ENCODE measurements at regions not wholly inside any gene's neighbourhood (a gene's known extent, or its start where the extent isn't known, plus 50 kb on each side); places are given as distances from the start of the nearest gene placed in this dataset.
"Not testable (repeated sequence)": the region's sequence is repeated elsewhere in the genome, so short reads cannot be mapped to it uniquely, and the experiment has no call there.

- DNase-seq (ENCODE audit: low spot score) = not testable (repeated sequence)
Observed at GRCh38 chr1:120357046-120357445, 57.8 kb upstream of the NBPF8 start.

DNA sequence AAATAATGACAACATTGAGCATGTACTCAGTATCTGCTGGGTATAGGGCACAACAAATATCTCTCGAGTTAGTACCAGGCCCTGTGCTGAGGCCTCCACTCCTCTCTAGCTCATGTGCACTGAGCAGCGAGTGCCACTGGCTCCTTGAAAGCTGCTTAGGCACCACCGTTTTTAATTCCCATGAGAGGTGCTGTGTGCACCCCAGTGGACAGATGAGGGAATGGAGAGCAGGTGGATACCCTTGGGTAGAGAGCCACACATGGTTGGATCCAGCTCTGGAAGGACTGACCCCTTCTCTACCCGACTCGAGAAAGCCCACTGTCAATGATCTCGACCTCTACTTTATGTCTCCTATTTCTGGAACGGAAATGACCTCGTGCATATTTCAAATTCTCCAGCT is 58.7 kb upstream of the NBPF8 start:
- DNase-seq (ENCODE audit: low spot score) = not testable (repeated sequence)

DNA sequence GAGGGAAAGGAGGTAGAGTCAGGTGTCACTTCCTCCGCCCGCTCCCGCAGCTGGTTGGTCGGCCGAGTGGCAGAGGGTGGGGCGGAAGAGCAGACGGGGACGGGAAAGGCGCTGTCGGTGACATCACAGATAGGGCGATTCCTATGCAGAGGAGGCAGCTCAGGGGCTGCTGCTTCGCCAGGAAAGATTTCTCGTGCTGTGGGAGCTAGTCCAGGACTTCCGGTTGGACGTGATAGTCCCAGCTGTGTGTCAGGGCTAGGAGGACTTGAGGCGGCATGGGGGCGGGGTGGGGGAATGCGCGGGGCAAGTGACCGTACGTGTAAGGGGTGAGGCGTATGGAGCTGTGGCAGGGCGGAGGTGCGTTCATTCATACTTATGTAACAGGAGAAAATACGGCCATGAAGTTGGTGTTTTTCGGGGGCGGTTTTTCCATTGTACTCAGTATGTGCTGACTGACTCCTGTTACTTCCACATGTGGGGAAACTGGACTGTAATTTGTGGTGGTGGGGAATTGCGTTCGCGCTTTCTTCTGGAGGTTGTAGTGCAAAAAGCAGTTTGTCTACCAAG is 60.1 kb upstream of the NBPF8 start:
- peak; percentile 48 for DNase-seq (ENCODE audit: low spot score)

- not testable (repeated sequence) for DNase-seq (ENCODE audit: low spot score)
Observed at GRCh38 chr1:120342231-120343073, 72.4 kb upstream of the NBPF8 start.

- peak; percentile 1 for DNase-seq (ENCODE audit: low spot score)
Observed at GRCh38 chr1:120341756-120342155, 73.1 kb upstream of the NBPF8 start.

GRCh38 chr1:120340838-120341751 is 73.7 kb upstream of the NBPF8 start:
- DNase-seq (ENCODE audit: low spot score) = not testable (repeated sequence)

GRCh38 chr1:120315738-120316137 is 99.1 kb upstream of the NBPF8 start:
- not testable (repeated sequence) for DNase-seq (ENCODE audit: low spot score)

- DNase-seq (ENCODE audit: low spot score) = not testable (repeated sequence)
Observed at GRCh38 chr1:120311930-120312329, 102.9 kb upstream of the NBPF8 start.

DNA sequence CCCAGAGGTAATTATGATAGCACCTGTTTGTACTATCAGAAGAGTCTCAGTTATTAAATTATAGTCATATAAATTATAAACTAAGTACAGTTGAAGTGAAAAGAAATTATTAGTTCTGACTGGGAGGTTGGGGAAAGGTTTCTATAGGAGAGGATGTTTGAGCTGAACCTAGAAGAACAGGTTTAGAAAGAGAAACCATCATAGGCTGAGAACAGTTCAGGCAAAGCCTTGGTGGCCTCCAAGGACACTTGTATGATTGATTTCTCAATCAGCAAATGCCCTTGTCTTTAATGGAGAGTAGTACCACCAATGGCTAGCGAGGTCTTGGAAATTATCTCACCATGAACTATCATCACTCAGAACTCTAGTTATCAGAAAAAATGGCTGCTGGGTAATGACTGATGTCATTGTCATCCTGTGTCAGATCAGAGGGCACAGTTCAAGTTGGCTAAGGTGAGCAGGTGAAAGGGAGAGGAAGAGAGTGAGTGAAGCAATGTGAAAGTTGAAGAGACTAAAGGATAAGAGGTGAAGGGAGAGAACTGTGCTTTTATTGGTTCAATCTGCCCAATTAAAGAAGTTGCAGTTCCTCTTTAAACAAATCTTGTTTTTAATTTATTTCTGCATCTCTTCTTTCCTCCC is 105.8 kb upstream of the NBPF8 start:
- not testable (repeated sequence) for DNase-seq (ENCODE audit: low spot score)

DNA sequence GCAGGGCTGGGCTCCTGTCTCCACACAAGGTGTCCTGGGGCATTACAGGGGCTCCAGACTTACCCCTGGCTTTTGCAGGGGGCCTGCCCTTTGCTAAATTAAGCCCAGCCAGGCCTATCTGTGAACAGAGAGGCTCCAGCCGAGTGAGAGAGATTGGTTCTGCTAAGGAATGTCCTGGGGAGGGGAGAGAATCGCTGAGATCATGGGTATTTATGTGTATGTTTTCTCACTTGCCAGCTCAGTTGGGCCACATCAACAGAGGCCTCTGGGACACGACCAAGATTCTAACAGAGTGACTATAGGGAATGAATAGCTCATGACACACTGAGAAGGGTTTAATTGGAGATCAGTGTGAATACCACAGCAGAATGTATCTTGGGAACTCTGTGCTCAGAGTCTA is 109.8 kb upstream of the NBPF8 start:
- not testable (repeated sequence) for DNase-seq (ENCODE audit: low spot score)

GRCh38 chr1:120304341-120304740 is 110.5 kb upstream of the NBPF8 start:
- DNase-seq (ENCODE audit: low spot score) = not testable (repeated sequence)

DNA sequence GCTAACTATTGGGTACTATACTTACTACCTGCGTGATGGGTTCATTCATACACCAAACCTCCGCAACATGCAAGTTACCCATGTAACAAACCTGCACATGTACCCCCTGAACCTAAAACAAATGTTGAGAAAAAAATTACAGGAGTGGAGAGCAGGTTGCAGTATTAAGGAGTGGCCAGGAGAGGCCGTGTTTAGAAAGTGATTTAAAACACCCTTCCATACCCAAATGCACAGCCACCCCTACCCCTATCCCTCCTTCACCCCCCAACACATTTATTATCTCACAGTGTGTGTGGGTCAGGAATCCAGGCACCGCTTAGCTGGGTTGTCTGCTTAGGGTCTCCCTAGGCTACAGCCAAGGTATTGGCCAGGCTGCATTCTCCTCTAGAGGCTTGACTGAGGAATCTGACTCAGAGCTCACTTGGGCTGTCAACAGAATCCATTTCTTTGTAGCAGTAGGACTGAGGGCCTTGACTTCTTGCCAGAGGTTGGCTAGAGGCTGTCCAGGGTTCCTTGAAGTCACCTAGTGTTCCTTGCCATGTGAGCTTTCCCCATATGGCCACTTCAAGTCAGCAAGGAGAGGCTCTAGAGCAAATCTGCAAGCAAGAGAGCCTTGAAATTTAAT is 115.3 kb upstream of the NBPF8 start:
- not testable (repeated sequence) for DNase-seq (ENCODE audit: low spot score)

DNA sequence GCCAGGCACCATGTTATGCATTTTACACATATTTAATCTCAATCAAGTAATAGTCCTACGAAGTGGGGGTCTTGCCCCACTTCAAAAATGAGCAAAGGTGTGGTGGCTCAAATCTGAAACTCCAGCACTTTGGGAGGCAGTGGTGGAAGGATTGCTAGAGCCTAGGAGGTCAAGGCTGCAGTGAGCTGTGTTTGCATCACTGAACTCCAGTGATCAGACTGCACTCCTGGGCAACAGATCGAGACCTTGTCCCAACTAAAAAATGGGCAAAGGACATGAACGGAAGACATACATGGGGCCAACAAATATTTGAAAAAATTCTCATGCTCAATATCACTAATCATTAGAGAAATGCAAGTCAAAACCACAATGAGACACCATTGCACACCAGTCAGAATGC is 116.3 kb upstream of the NBPF8 start:
- DNase-seq (ENCODE audit: low spot score) = not testable (repeated sequence)

- DNase-seq (ENCODE audit: low spot score) = not testable (repeated sequence)
Observed at GRCh38 chr1:120297345-120297953, 117.4 kb upstream of the NBPF8 start.

GRCh38 chr1:120290105-120290504 is 113.8 kb upstream of the SEC22B start:
- not testable (repeated sequence) for DNase-seq (ENCODE audit: low spot score)

GRCh38 chr1:120289601-120290074 is 113.3 kb upstream of the SEC22B start:
- DNase-seq (ENCODE audit: low spot score) = not testable (repeated sequence)

DNA sequence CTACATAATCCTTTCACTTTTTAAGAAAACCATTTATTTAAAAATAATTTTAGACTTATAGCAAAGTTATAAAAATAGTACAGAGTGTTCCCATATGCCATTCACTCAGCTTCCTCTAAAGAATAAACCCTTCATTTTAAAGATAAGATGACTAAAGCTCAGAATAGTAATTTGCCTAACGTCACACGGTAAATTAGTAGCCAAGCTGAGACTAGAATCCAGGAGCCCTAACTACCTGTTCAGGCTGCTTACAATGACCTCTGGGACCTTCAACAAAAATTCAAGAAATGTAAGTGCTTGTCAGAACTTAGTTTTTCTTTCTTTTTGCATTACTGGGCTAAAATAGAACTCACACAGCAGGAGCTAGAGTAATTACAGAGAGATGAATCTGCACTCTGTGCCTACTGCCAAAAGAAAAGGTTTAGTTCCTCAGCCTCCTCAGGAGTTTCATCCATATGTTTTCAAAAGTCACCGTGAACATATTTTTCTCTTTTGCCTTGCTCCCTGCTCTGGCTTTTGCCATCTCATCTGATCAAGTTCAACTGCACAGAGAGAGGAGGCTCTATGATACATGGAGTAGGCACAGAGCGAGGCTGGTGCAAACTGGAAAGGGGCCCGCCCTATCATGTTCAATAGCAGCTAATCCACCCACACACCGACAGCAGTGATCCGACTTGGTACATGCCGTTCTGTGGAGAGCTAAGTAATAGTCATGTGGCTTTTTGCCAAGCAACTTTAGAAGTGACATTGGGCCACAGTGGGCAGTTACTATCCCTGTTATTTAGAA is 112.7 kb upstream of the SEC22B start:
- DNase-seq (ENCODE audit: low spot score) = not testable (repeated sequence)

DNA sequence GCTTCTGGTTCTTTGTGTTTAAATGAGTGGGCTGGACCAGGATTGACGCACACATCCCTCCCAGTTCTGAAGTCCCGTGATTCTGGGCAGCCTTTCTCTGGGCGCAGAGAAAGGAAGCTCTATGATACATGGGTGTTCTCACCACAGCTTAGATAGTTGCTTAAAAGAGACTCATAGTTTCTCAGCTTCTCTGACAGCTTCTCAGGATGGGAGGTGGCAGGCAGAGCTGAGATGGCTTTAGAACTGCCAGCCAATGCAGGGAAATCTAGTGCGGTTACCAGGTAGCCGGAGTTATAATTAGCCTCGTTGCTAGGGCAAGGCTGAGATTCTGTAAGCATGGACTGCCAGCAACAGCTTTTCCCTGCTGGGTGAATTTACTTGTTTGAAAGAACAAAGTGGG is 111.8 kb upstream of the SEC22B start:
- DNase-seq (ENCODE audit: low spot score) = not testable (repeated sequence)

DNA sequence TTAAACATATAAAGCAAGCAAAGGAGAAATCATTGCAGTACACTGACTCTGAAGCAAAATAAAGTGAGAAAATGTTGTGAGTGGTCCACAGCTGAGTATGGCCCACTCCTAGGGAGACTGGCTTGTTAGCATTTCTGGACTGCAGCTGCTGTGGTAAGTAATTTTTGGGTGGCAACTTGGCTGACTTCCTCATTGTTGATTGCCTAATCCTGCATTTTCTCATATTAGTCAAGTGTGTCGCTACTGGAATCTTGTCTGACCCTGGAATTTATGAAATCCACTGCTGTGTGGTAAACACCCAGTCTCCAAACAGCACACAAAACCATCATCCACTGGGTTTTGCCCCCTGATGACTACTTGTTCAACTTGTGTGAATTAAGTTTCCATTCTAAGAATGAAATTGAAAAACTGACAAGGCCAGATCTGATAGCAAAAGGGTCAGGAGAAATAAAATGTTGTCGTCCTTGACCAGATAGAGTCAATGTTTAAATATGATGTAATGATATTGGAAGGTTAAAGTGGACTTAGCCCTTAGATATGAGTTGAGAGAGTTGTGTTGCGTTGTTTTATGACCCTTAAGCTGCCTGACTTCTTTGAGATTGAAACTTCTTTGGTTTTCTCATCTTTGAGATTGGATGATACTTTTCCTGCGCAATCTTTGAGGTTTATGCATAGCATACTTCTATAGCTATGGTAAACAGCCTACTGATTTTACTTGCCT is 106.6 kb upstream of the SEC22B start:
- DNase-seq (ENCODE audit: low spot score) = not testable (repeated sequence)
